NCI-H1105 treated with DMSO at 0.1 percent for 48 hours (cell line): ENCODE measurements at regions not wholly inside any gene's neighbourhood (a gene's known extent, or its start where the extent isn't known, plus 50 kb on each side); places are given as distances from the start of the nearest gene placed in this dataset.
"Not testable (repeated sequence)": the region's sequence is repeated elsewhere in the genome, so short reads cannot be mapped to it uniquely, and the experiment has no call there.

Experiments
- DNase-seq: peaks from one replicate; lab custom pipeline; 2025; lab: John Stamatoyannopoulos, UW

GRCh38 chr11:39462506-39462905 is 1996.9 kb downstream of the LRRC4C start:
- DNase-seq = no peak

- DNase-seq = no peak
These were observed 1998.4 kb downstream of the LRRC4C start for GRCh38 chr11:39461066-39461465.

GRCh38 chr11:39459606-39460005 is 1999.8 kb downstream of the LRRC4C start:
- DNase-seq = no peak

GRCh38 chr11:39458481-39458880 is 2001.0 kb downstream of the LRRC4C start:
- DNase-seq = no peak

- DNase-seq = no peak
These were observed 2015.9 kb downstream of the LRRC4C start for GRCh38 chr11:39443424-39444022.

- no peak for DNase-seq
These were observed 2017.3 kb downstream of the LRRC4C start for GRCh38 chr11:39442177-39442576.

GRCh38 chr11:39435641-39436040 is 2023.8 kb downstream of the LRRC4C start:
- DNase-seq = no peak

GRCh38 chr11:39434466-39434865 is 2025.0 kb downstream of the LRRC4C start:
- DNase-seq = no peak

GRCh38 chr11:39432929-39433328 is 2026.5 kb downstream of the LRRC4C start:
- no peak for DNase-seq

- DNase-seq = no peak
These were observed 2034.2 kb downstream of the LRRC4C start for GRCh38 chr11:39425226-39425625.

GRCh38 chr11:39412117-39412516 is 2047.3 kb downstream of the LRRC4C start:
- DNase-seq = no peak

- no peak for DNase-seq
These were observed 2073.5 kb downstream of the LRRC4C start for GRCh38 chr11:39385911-39386310.

GRCh38 chr11:39374963-39375698 is 2084.3 kb downstream of the LRRC4C start:
- DNase-seq = peak; percentile 17

GRCh38 chr11:39367534-39367933 is 2091.9 kb downstream of the LRRC4C start:
- DNase-seq = no peak

- DNase-seq = no peak
These were observed 2093.5 kb downstream of the LRRC4C start for GRCh38 chr11:39365809-39366436.

- no peak for DNase-seq
These were observed 2095.9 kb downstream of the LRRC4C start for GRCh38 chr11:39363571-39363970.

- no peak for DNase-seq
These were observed 2097.9 kb downstream of the LRRC4C start for GRCh38 chr11:39361557-39361956.

GRCh38 chr11:39345834-39346442 is 2113.5 kb downstream of the LRRC4C start:
- DNase-seq = peak; percentile 9

GRCh38 chr11:39341461-39341860 is 2118.0 kb downstream of the LRRC4C start:
- no peak for DNase-seq

GRCh38 chr11:39333006-39333405 is 2126.4 kb downstream of the LRRC4C start:
- DNase-seq = not testable (repeated sequence)

- no peak for DNase-seq
These were observed 2132.2 kb downstream of the LRRC4C start for GRCh38 chr11:39327302-39327701.

- not testable (repeated sequence) for DNase-seq
These were observed 2147.6 kb downstream of the LRRC4C start for GRCh38 chr11:39311888-39312287.

- DNase-seq = no peak
These were observed 2154.9 kb downstream of the LRRC4C start for GRCh38 chr11:39304586-39304985.
